Activated CD8-positive, alpha-beta T cell treated with anti-CD3 and anti-CD28 coated beads for 36 hours (primary cell): ENCODE measurements at regions not wholly inside any gene's neighbourhood (a gene's known extent, or its start where the extent isn't known, plus 50 kb on each side); places are given as distances from the start of the nearest gene placed in this dataset.

ENCODE experiments used
- ATAC-seq: fragments of 200-7000 bp; cut with Tn5 transposase; one replicate; pipeline ENCODE4 v1.10.0; 2021; ENCODE audit warnings: mild to moderate bottlenecking, moderate library complexity
- CTCF ChIA-PET: fragments of 350-600 bp; sonication (Branson Sonifier 250); formaldehyde crosslinking; loops from one replicate; lab custom pipeline; 2021; ENCODE audit warnings: antibody characterized with exemption; lab: Charles Lee
- POLR2A ChIA-PET: fragments of 350-600 bp; sonication (Branson Sonifier 250); formaldehyde crosslinking; loops from one replicate; lab custom pipeline; 2021; ENCODE audit warnings: antibody characterized with exemption; lab: Charles Lee
- DNase-seq: peaks from one replicate; pipeline ENCODE4 v3.0.0-alpha.2; 2020
- H3K27ac Mint-ChIP-seq: one replicate; pipeline ENCODE4 v1.8.0; 2021; ENCODE audit warnings: mild to moderate bottlenecking, mixed read lengths
- H3K27me3 Mint-ChIP-seq: one replicate; pipeline ENCODE4 v1.8.0; 2021; ENCODE audit warnings: mixed read lengths
- H3K36me3 Mint-ChIP-seq: one replicate; pipeline ENCODE4 v1.8.0; 2021; ENCODE audit warnings: low read depth, mixed read lengths
- H3K4me1 Mint-ChIP-seq: one replicate; pipeline ENCODE4 v1.8.0; 2021; ENCODE audit warnings: low read depth, mixed read lengths
- H3K4me3 Mint-ChIP-seq: one replicate; pipeline ENCODE4 v1.8.0; 2021; ENCODE audit warnings: mild to moderate bottlenecking, moderate library complexity, mixed read lengths
- H3K9me3 Mint-ChIP-seq: one replicate; pipeline ENCODE4 v1.8.0; 2021; ENCODE audit warnings: mixed read lengths
- intact Hi-C: fragments of 100-400 bp; cut with micrococcal nuclease; formaldehyde crosslinking; loops from one replicate; pipeline ENCODE4 v1.10.0; 2022
- TF ChIP-seq, protein P1 (sequence below): fragments of 200-600 bp; IDR thresholded peaks from one replicate; pipeline ENCODE4 v1.8.0; 2022; ENCODE audit warnings: antibody characterized with exemption, mild to moderate bottlenecking

DNA sequence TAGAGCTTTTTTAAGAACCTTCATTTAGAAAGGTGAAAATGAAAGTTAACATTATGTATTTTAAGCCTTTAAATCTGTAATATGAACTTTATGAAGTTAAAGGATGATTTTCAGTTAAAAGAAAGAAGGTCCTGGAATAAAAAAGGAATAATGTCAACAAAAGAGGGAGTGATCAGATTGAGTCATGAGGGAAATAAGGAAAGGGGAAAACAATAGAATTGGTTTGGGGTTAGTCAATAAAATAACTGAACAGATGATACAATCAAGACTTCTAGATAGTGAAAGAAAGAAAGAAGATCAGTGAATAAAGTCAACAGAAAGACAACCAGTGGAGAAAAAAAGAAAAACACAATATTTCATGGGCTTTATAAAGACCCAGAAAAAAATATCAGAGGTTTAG is 291.6 kb upstream of the ARSJ start:
- ATAC-seq, result no peak
- TF ChIP-seq, protein P1, sequence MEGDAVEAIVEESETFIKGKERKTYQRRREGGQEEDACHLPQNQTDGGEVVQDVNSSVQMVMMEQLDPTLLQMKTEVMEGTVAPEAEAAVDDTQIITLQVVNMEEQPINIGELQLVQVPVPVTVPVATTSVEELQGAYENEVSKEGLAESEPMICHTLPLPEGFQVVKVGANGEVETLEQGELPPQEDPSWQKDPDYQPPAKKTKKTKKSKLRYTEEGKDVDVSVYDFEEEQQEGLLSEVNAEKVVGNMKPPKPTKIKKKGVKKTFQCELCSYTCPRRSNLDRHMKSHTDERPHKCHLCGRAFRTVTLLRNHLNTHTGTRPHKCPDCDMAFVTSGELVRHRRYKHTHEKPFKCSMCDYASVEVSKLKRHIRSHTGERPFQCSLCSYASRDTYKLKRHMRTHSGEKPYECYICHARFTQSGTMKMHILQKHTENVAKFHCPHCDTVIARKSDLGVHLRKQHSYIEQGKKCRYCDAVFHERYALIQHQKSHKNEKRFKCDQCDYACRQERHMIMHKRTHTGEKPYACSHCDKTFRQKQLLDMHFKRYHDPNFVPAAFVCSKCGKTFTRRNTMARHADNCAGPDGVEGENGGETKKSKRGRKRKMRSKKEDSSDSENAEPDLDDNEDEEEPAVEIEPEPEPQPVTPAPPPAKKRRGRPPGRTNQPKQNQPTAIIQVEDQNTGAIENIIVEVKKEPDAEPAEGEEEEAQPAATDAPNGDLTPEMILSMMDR, result no peak
- intact Hi-C loops, result no loop called here
- Mint-ChIP-seq H3K4me3 (no peak overlapping the region), H3K9me3 (no peaks in the 10 kb centered on the region), H3K36me3 (no peaks in the 10 kb centered on the region), H3K27ac (no peak overlapping the region), H3K4me1 (no peaks in the 10 kb centered on the region), H3K27me3 (no peaks in the 10 kb centered on the region)
- CTCF ChIA-PET, result interaction anchor here (0.9 kb wide), 1 partner anchor 110 kb away, joined by 3 read pairs; no protein-coding TSS in a partner anchor
- no peak for DNase-seq
- POLR2A ChIA-PET, result no interaction called here

DNA sequence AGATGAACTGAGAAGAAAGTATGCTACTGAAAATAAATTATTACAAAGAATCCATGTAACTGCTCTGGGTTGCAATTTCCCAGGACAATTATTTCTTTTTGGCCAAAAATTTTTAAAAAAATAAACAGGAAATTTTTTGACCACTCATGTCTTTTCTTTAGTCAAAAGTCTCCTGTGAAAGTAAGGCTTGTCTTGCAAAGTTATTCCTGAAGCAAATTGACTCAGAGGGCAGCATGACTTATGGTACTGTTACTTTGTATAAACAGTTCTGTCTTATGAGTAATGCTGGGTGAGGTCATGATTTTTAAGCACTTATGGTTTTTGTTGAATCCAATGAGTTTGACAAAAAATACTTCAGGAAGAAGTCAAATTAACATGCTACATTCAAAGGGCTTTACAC is 292.8 kb upstream of the ARSJ start:
- intact Hi-C loops, result no loop called here
- TF ChIP-seq, protein P1, result no peak
- Mint-ChIP-seq H3K36me3 (no peaks in the 10 kb centered on the region), H3K4me3 (no peak overlapping the region), H3K4me1 (no peaks in the 10 kb centered on the region), H3K27me3 (no peaks in the 10 kb centered on the region), H3K27ac (no peak overlapping the region), H3K9me3 (no peaks in the 10 kb centered on the region)
- POLR2A ChIA-PET, result no interaction called here
- ATAC-seq (no peak), DNase-seq (no peak)
- CTCF ChIA-PET, result no interaction called here

DNA sequence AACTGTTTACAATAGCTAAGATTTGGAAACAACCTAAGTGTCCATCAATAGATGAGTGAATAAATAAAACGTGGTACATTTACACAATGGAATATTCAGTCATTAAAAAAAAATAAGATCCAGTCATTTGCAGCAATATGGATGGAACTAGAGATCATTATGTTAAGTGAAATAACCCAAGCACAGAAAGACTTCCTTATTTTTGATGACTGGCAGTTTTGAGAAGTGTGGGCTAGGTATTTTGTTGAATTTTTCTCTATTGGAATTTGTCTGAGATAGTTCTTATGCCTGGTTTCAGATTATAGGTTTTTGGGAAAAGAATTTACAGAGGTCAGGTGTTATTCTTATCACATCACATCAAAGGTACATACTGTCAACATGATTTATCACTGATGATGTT is 293.8 kb upstream of the ARSJ start:
- ChIA-PET POLR2A (no interaction called here), CTCF (no interaction called here)
- intact Hi-C loops, result no loop called here
- Mint-ChIP-seq H3K27ac (no peak overlapping the region), H3K27me3 (no peaks in the 10 kb centered on the region), H3K4me3 (no peak overlapping the region), H3K4me1 (no peaks in the 10 kb centered on the region), H3K9me3 (no peaks in the 10 kb centered on the region), H3K36me3 (no peaks in the 10 kb centered on the region)
- no peak for ATAC-seq
- TF ChIP-seq, protein P1, result no peak
- no peak for DNase-seq

DNA sequence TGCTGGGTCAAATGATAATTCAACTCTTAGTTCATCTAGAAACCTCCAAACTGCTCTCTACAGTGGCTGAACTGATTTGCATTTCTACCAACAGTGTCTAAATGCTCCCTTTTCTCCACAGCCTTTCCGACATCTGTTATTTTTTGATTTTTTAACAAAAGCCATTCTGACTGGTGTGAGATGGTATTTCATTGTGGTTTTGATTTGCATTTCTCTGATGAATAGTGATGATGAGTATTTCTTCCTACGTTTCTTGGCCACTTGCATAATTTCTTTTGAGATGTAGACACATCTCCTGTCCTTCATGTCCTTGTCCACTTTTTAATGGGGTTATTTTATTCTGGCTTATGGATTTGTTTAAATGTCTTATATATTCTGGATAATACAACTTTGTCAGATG is 298.2 kb upstream of the ARSJ start:
- Mint-ChIP-seq H3K27ac (no peak overlapping the region), H3K9me3 (no peaks in the 10 kb centered on the region), H3K36me3 (no peaks in the 10 kb centered on the region), H3K27me3 (no peaks in the 10 kb centered on the region), H3K4me1 (no peaks in the 10 kb centered on the region), H3K4me3 (no peak overlapping the region)
- CTCF ChIA-PET, result no interaction called here
- ATAC-seq, result no peak
- intact Hi-C loops, result no loop called here
- DNase-seq, result no peak
- POLR2A ChIA-PET, result no interaction called here
- TF ChIP-seq, protein P1, result no peak

DNA sequence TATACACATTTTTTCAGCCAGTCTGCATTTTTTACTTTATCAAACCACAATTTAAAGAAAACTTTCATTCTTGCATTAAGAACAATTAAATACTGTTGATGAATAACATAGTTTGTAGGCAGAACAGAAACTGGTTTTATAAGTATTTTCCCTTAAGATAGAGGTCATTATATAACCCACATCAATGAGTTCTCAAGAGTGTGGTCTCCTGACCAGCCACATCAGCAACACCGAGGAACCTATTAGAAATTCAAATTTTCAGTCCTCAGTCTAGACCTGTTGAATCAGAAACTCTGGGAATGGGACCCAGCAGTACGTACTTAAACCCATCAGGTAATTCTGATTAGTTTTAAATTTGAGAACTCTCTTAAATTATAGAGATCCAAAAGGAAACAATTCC is 299.6 kb upstream of the ARSJ start:
- Mint-ChIP-seq H3K27ac (no peak overlapping the region), H3K4me3 (no peak overlapping the region), H3K36me3 (no peaks in the 10 kb centered on the region), H3K4me1 (no peaks in the 10 kb centered on the region), H3K27me3 (no peaks in the 10 kb centered on the region), H3K9me3 (no peaks in the 10 kb centered on the region)
- intact Hi-C loops, result no loop called here
- DNase-seq (no peak), ATAC-seq (no peak)
- ChIA-PET CTCF (no interaction called here), POLR2A (no interaction called here)
- TF ChIP-seq, protein P1, result no peak
